Astrocyte (in vitro differentiated cells and primary cell): ENCODE measurements at regions not wholly inside any gene's neighbourhood (a gene's known extent, or its start where the extent isn't known, plus 50 kb on each side); places are given as distances from the start of the nearest gene placed in this dataset.

Experiments
- EZH2 ChIP-seq: IDR thresholded peaks from 2 replicates; pipeline ENCODE4 v1.6.1; 2012; ENCODE audit warnings: mild to moderate bottlenecking, low read length, inconsistent platforms; ENCODE audit not compliant: insufficient read depth
- TF ChIP-seq, protein P1 (sequence below): IDR thresholded peaks from 2 replicates; pipeline ENCODE4 v1.5.1; 2011; ENCODE audit warnings: low read depth, mild to moderate bottlenecking, inconsistent platforms, low read length, moderate library complexity; ENCODE audit not compliant: insufficient read depth

- TF ChIP-seq, protein P1, sequence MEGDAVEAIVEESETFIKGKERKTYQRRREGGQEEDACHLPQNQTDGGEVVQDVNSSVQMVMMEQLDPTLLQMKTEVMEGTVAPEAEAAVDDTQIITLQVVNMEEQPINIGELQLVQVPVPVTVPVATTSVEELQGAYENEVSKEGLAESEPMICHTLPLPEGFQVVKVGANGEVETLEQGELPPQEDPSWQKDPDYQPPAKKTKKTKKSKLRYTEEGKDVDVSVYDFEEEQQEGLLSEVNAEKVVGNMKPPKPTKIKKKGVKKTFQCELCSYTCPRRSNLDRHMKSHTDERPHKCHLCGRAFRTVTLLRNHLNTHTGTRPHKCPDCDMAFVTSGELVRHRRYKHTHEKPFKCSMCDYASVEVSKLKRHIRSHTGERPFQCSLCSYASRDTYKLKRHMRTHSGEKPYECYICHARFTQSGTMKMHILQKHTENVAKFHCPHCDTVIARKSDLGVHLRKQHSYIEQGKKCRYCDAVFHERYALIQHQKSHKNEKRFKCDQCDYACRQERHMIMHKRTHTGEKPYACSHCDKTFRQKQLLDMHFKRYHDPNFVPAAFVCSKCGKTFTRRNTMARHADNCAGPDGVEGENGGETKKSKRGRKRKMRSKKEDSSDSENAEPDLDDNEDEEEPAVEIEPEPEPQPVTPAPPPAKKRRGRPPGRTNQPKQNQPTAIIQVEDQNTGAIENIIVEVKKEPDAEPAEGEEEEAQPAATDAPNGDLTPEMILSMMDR, result no peak
- TF ChIP-seq EZH2, result no peak
These were observed 104.3 kb upstream of the KITLG start for GRCh38 chr12:88684610-88685009.
